GM12892 (cell line): ENCODE measurements at regions not wholly inside any gene's neighbourhood (a gene's known extent, or its start where the extent isn't known, plus 50 kb on each side); places are given as distances from the start of the nearest gene placed in this dataset.

ENCODE experiments used
- POLR2A ChIP-seq: IDR thresholded peaks from 2 replicates; pipeline ENCODE4 v1.6.1; 2011; ENCODE audit warnings: low read depth, low read length, control low read depth
- POLR2AphosphoS5 ChIP-seq: IDR thresholded peaks from 2 replicates; pipeline ENCODE4 v1.6.1; 2011; ENCODE audit warnings: low read depth, low read length, control low read depth
- TAF1 ChIP-seq: IDR thresholded peaks from 2 replicates; pipeline ENCODE4 v1.6.1; 2011; ENCODE audit warnings: low read depth, mild to moderate bottlenecking, control low read depth, low read length, borderline replicate concordance

GRCh38 chr16:85199069-85199725 lies 86.9 kb upstream of the CIBAR2 start:
- TF ChIP-seq POLR2A (no peak), TAF1 (no peak), POLR2AphosphoS5 (no peak)
